IMR-90 (cell line): ENCODE measurements at regions not wholly inside any gene's neighbourhood (a gene's known extent, or its start where the extent isn't known, plus 50 kb on each side); places are given as distances from the start of the nearest gene placed in this dataset.

Experiments used
- ATAC-seq: fragments of 200-7000 bp; cut with Tn5 transposase; 2 replicates; pipeline ENCODE4 v1.9.1; 2020; ENCODE audit warnings: low read depth, mild to moderate bottlenecking, moderate library complexity
- BruUV-seq: library from RNA; stranded (reverse); fragments of 400-500 nt; replicated peaks from 2 replicates; lab custom pipeline; 2021; lab: Mats Ljungman, UMichigan
- CTCF ChIA-PET: fragments of 300-600 bp; formaldehyde crosslinking; extraction: SDS; loops from one replicate; lab custom pipeline; 2021; ENCODE audit warnings: antibody characterized with exemption; lab: Yijun Ruan, JAX
- POLR2A ChIA-PET: fragments of 300-600 bp; sonication (Branson Sonifier 250); formaldehyde crosslinking; loops from one replicate; lab custom pipeline; 2022; ENCODE audit warnings: antibody characterized with exemption; ENCODE audit not compliant: unreplicated experiment; lab: Charles Lee
- DNase-seq: peaks from one replicate; pipeline ENCODE4 v3.0.0; 2013
- H2AFZ ChIP-seq: replicated peaks from 2 replicates; pipeline ENCODE3; 2013; ENCODE audit warnings: low read length, mild to moderate bottlenecking; ENCODE audit not compliant: poor library complexity
- H2AK5ac ChIP-seq: 2 replicates; pipeline ENCODE4 v1.6.1; 2013; ENCODE audit warnings: low read depth, low read length, inconsistent platforms
- H2AK9ac ChIP-seq: replicated peaks from 2 replicates; pipeline ENCODE3; 2013; ENCODE audit warnings: mild to moderate bottlenecking, low read depth, low read length, moderate library complexity; ENCODE audit not compliant: poor library complexity
- H2BK120ac ChIP-seq: 2 replicates; pipeline ENCODE4 v1.6.1; 2013; ENCODE audit warnings: low read depth, low read length, inconsistent platforms
- H2BK15ac ChIP-seq: 3 replicates; pipeline ENCODE4 v1.6.1; 2013; ENCODE audit warnings: low read depth, low read length, inconsistent platforms
- H2BK20ac ChIP-seq: 2 replicates; pipeline ENCODE4 v1.6.1; 2013; ENCODE audit warnings: low read depth, mild to moderate bottlenecking, inconsistent platforms, low read length, moderate library complexity
- H2BK5ac ChIP-seq: 2 replicates; pipeline ENCODE4 v1.6.1; 2013; ENCODE audit warnings: mild to moderate bottlenecking, low read depth, low read length, inconsistent platforms; ENCODE audit not compliant: poor library complexity, severe bottlenecking
- H3K14ac ChIP-seq: replicated peaks from 2 replicates; pipeline ENCODE4 v1.6.1; 2013; ENCODE audit warnings: low read depth, low read length, inconsistent platforms
- H3K18ac ChIP-seq: 2 replicates; pipeline ENCODE4 v1.6.1; 2013; ENCODE audit warnings: low read depth, low read length, control low read depth
- H3K23ac ChIP-seq: 2 replicates; pipeline ENCODE4 v1.6.1; 2013; ENCODE audit warnings: low read depth, low read length, inconsistent platforms
- H3K27ac ChIP-seq: 2 replicates; pipeline ENCODE4 v1.5.1; 2013; ENCODE audit warnings: mild to moderate bottlenecking, control low read depth, low read length; ENCODE audit not compliant: insufficient read depth
- H3K27me3 ChIP-seq: 2 replicates; pipeline ENCODE4 v1.6.1; 2013; ENCODE audit warnings: low read length; ENCODE audit not compliant: control insufficient read depth, insufficient read depth
- H3K36me3 ChIP-seq: 2 replicates; pipeline ENCODE4 v1.6.1; 2013; ENCODE audit warnings: low read length, mixed read lengths; ENCODE audit not compliant: control insufficient read depth, insufficient read depth
- H3K4ac ChIP-seq: 2 replicates; pipeline ENCODE4 v1.6.1; 2013; ENCODE audit warnings: low read depth, low read length, inconsistent platforms
- H3K4me1 ChIP-seq: 2 replicates; pipeline ENCODE4 v1.6.1; 2013; ENCODE audit warnings: low read length, mixed read lengths; ENCODE audit not compliant: control insufficient read depth, insufficient read depth
- H3K4me2 ChIP-seq: 2 replicates; pipeline ENCODE4 v1.6.1; 2013; ENCODE audit warnings: low read depth, mild to moderate bottlenecking, control low read depth, low read length, moderate library complexity
- H3K4me3 ChIP-seq: 2 replicates; pipeline ENCODE4 v1.5.1; 2013; ENCODE audit warnings: low read depth, mild to moderate bottlenecking, control low read depth, low read length, moderate library complexity; ENCODE audit not compliant: insufficient read depth
- H3K56ac ChIP-seq: 2 replicates; pipeline ENCODE4 v1.6.1; 2013; ENCODE audit warnings: low read length, inconsistent platforms; ENCODE audit not compliant: insufficient read depth; ENCODE audit errors: extremely low read depth
- H3K79me1 ChIP-seq, 2 experiments: 2 replicates each; pipeline ENCODE4 v1.6.1; 2013; ENCODE audit warnings: low read length in 2 of 2, inconsistent platforms in 1 of 2, low read depth in 1 of 2
- H3K9ac ChIP-seq: 2 replicates; pipeline ENCODE4 v1.6.1; 2013; ENCODE audit warnings: low read depth, low read length, control low read depth
- H3K9me1 ChIP-seq: 2 replicates; pipeline ENCODE4 v1.6.1; 2013; ENCODE audit warnings: low read length, inconsistent platforms; ENCODE audit not compliant: insufficient read depth
- H3K9me3 ChIP-seq: 2 replicates; pipeline ENCODE4 v1.6.1; 2013; ENCODE audit warnings: low read length; ENCODE audit not compliant: control insufficient read depth, insufficient read depth
- H4K20me1 ChIP-seq: 2 replicates; pipeline ENCODE4 v1.6.1; 2013; ENCODE audit warnings: low read length, inconsistent platforms; ENCODE audit not compliant: insufficient read depth
- H4K5ac ChIP-seq: 2 replicates; pipeline ENCODE4 v1.6.1; 2013; ENCODE audit warnings: mild to moderate bottlenecking, low read depth, low read length, control low read depth
- H4K8ac ChIP-seq, 2 experiments: 2 replicates each; pipeline ENCODE4 v1.6.1; 2013; ENCODE audit warnings: low read depth in 2 of 2, low read length in 2 of 2, control low read depth in 1 of 2, inconsistent platforms in 1 of 2
- H4K91ac ChIP-seq: 2 replicates; pipeline ENCODE4 v1.6.1; 2013; ENCODE audit warnings: low read depth, low read length, inconsistent platforms; ENCODE audit not compliant: insufficient read depth
- CHD1 ChIP-seq: IDR thresholded peaks from 2 replicates; pipeline ENCODE4 v1.6.1; 2012; ENCODE audit warnings: low read depth, low read length, improper control_type of control experiment
- FOS ChIP-seq: fragments of 150-350 bp; IDR thresholded peaks from 2 replicates; pipeline ENCODE4 v1.6.1; 2016; ENCODE audit warnings: low read depth, low read length
- MXI1 ChIP-seq: IDR thresholded peaks from 2 replicates; pipeline ENCODE4 v1.6.1; 2012; ENCODE audit warnings: low read depth, mild to moderate bottlenecking, low read length, moderate library complexity, borderline replicate concordance
- WGBS, 2 experiments: methylation state at CpG; one replicate each; pipeline versions ENCODE4 v1.1.5 to v1.1.7; 2013; ENCODE audit warnings: missing lambda C conversion rate in 2 of 2; ENCODE audit not compliant: insufficient read length in 1 of 2; ENCODE audit errors: extremely low coverage in 2 of 2; 5-methylcytosine and 5-hydroxymethylcytosine counted together
- dilution Hi-C: fragments of 300-500 bp; cut with HindIII; formaldehyde crosslinking; loops from one replicate; pipeline ENCODE4 v1.14.3; 2018; ENCODE audit warnings: low sequenced_read_pairs; ENCODE audit not compliant: unreplicated experiment
- in situ Hi-C: fragments of 300-500 bp; cut with MboI; formaldehyde crosslinking; loops from 3 replicates; pipeline ENCODE4 v1.14.3; 2019; ENCODE audit warnings: low sequenced_read_pairs, inconsistent platforms, mixed read lengths
- intact Hi-C: fragments of 100-400 bp; cut with micrococcal nuclease; formaldehyde crosslinking; loops from 2 replicates; pipeline ENCODE4 v1.10.0; 2022
- TF ChIP-seq, protein P1 (sequence below): fragments of 150-350 bp; IDR thresholded peaks from 2 replicates; pipeline ENCODE4 v1.6.1; 2016; ENCODE audit warnings: low read depth, mild to moderate bottlenecking, low read length, moderate library complexity, borderline replicate concordance

DNA sequence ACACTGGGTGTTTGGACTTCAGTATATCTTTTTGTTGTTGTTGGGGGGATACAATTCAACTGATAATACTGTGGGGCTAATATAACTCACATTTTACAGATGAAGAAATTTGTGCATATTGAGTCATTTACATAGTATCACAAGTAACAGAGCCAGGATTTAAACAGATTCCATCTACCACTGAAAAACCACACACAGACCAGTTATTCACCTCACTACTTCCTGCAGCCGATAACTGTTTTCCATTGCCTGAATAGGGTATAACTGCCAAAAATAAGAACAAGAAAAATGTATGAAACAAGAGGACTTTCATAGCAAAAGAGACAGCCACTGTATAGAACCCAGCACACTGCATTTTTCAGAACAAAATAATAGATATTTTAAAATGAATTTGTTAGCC lies 215.8 kb upstream of the CNTN6 start:
- H3K27me3 ChIP-seq = no peaks in the 10 kb centered on the region
- no CpG with 5 or more reads among the region's 1 CpG for WGBS, 2 experiments
- no peak overlapping the region for H3K4me3 ChIP-seq
- H2BK20ac ChIP-seq = no peak overlapping the region
- in situ Hi-C loops = no loop called here
- CTCF ChIA-PET = no interaction called here
- H3K4me1 ChIP-seq = no peaks in the 10 kb centered on the region
- intact Hi-C loops = no loop called here
- no peak overlapping the region for H3K4ac ChIP-seq
- H2BK120ac ChIP-seq = no peak overlapping the region
- no peak overlapping the region for H2BK5ac ChIP-seq
- TF ChIP-seq FOS = no peak
- TF ChIP-seq CHD1 = no peak
- TF ChIP-seq, protein P1, sequence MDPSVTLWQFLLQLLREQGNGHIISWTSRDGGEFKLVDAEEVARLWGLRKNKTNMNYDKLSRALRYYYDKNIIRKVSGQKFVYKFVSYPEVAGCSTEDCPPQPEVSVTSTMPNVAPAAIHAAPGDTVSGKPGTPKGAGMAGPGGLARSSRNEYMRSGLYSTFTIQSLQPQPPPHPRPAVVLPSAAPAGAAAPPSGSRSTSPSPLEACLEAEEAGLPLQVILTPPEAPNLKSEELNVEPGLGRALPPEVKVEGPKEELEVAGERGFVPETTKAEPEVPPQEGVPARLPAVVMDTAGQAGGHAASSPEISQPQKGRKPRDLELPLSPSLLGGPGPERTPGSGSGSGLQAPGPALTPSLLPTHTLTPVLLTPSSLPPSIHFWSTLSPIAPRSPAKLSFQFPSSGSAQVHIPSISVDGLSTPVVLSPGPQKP = no peak
- no peak for TF ChIP-seq MXI1
- ATAC-seq (no peak), DNase-seq (no peak)
- no peak overlapping the region for H3K9ac ChIP-seq
- no peak overlapping the region for H4K8ac ChIP-seq
- H3K9me1 ChIP-seq = no peaks in the 10 kb centered on the region
- no peak overlapping the region for H3K56ac ChIP-seq
- no peak overlapping the region for H3K14ac ChIP-seq
- H3K27ac ChIP-seq = no peak overlapping the region
- no peak overlapping the region for H2AK5ac ChIP-seq
- no peak overlapping the region for H2AFZ ChIP-seq
- no peak overlapping the region for H4K5ac ChIP-seq
- no peaks in the 10 kb centered on the region for H3K36me3 ChIP-seq
- no peaks in the 10 kb centered on the region; the same call in 1 of the 2 replicates for H3K9me3 ChIP-seq
- no peaks in the 10 kb centered on the region for H3K79me1 ChIP-seq
- H3K4me2 ChIP-seq = no peak overlapping the region
- H4K20me1 ChIP-seq = no peaks in the 10 kb centered on the region
- H3K23ac ChIP-seq = no peak overlapping the region
- POLR2A ChIA-PET = no interaction called here
- dilution Hi-C loops = no loop called here
- no peak overlapping the region for H2AK9ac ChIP-seq
- H2BK15ac ChIP-seq = no peak overlapping the region
- H4K91ac ChIP-seq = no peak overlapping the region
- BruUV-seq = no TSS peak
- H3K18ac ChIP-seq = no peak overlapping the region
